Activated CD4-positive, alpha-beta T cell treated with anti-CD3 and anti-CD28 coated beads, Interleukin-10, Interleukin-2, amounts not matched to agents 100 ng/mL and 50 ng/mL, durations not matched to agents 16 hours and 8 hours (primary cell): ENCODE measurements at regions not wholly inside any gene's neighbourhood (a gene's known extent, or its start where the extent isn't known, plus 50 kb on each side); places are given as distances from the start of the nearest gene placed in this dataset.

Experiments used
- DNase-seq: peaks from one replicate; pipeline ENCODE4 v3.0.0-alpha.2; 2020

DNA sequence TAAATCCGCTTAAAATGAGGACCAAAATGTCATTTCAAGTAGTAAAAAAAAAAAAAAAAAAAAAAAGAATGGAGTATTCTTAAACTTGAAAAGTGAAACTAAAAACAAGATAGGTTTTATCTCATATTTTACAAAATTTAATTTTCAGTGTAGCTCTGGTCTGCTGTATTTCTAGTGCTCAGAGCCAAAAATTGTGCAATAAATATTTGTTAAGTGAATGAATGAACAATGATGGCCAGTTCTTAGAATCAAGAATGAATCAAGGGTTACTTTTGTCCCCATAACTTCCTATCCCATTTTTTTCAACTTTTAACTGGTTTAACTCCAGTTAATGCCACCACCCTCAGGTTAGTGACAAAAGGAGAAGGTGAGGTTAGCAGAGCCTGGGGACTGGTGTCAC is 214.4 kb downstream of the ABHD5 start:
- DNase-seq = no peak

DNA sequence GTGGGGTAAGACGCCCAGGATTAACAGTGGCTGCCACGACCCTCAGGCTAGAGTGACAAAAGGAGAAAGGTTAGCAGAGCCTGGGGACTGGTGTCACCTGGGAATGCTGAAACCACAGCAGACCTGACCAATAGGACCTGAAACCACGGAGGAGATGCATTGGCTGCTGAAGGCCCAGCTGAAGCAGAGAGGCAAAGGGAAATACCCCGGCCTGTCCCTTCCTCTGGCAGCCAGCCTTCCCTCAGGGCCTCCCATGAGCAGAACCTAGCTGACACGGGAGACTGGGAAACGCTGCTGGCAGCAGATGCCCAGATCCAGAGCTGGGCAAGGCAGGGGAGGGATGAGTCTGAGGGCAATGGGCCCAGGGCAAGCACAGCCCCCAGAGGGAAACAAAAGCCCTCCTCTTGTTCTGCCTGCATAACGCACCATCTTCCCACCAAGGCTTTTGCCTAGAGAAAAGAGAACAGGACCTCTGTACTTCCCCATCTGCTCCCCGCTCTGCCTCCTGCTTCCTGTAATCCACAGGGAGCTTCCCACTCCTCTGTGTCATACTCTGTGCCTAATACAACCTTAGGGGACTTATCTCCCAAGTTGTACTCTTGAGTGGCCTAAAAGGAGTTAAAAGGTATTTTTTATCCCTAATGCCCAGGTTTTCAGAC is 216.2 kb downstream of the ABHD5 start:
- no peak for DNase-seq

GRCh38 chr3:43907508-43907858 is 216.7 kb downstream of the ABHD5 start:
- DNase-seq = no peak

DNA sequence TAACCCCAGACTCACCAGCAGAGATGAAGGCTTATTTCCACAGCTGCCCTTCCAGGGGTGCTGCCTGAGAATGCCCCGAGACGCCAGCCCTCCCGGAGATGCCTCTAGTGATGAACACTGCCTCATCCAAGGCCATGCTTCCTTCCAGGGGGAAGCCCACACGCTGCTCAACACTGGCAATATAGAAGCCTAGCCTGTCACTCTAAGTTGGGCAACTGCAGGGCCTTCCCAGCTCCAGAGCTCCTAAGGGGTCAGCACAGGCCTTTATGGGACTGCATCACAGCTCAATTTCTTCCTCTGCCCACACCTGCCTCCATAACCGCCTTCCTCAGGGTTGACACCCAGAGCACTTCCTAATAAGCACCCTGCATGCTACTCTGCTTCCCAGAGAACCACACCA is 217.7 kb downstream of the ABHD5 start:
- DNase-seq = no peak

DNA sequence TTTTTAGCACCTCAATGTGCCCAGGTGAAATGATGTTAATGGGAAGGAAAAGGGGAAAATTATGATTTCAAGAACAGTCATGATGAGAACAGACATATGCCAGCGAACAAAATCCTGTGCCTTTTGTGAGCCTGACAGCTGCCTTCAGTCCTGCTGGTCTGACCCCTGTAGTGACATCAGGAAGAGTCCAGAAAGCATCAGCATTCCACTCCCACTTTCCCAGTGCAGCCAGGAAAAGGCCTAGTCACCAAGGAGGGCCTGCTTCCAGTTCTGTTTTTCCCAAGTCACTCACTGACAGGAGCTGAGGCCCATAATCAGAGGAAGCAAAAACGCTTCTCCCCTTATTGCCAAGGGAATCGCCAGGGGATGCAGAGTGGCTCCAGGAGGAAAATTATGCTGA is 218.4 kb downstream of the ABHD5 start:
- DNase-seq = no peak

GRCh38 chr3:43910750-43911149 is 220.0 kb downstream of the ABHD5 start:
- no peak for DNase-seq

GRCh38 chr3:43913036-43913948 is 222.6 kb downstream of the ABHD5 start:
- DNase-seq = no peak

DNA sequence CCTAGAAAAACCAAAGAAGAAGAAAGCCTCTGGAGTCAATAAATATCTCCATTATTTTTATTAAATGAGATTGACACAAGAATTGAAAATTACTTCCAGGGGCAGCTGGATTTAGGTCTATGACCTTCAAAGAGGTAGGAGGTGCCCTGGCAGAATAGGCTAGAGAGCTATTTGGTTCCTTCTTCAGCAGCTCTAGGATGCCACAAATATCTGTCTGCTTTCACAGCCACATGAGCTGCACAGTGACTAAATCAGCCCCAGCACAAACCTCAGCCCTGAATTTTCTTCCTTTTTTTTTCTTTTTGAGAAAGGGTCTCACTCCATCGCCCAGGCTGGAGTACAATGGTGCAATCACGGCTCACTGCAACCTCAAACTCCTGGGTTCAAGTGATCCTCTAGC is 223.5 kb downstream of the ABHD5 start:
- DNase-seq = no peak

- DNase-seq = no peak
Observed at GRCh38 chr3:43915546-43915945, 224.8 kb downstream of the ABHD5 start.

GRCh38 chr3:43917361-43917760 is 226.6 kb downstream of the ABHD5 start:
- no peak for DNase-seq

GRCh38 chr3:43919029-43919428 is 228.3 kb downstream of the ABHD5 start:
- no peak for DNase-seq

- DNase-seq = no peak
Observed at GRCh38 chr3:43921056-43921648, 230.4 kb downstream of the ABHD5 start.

DNA sequence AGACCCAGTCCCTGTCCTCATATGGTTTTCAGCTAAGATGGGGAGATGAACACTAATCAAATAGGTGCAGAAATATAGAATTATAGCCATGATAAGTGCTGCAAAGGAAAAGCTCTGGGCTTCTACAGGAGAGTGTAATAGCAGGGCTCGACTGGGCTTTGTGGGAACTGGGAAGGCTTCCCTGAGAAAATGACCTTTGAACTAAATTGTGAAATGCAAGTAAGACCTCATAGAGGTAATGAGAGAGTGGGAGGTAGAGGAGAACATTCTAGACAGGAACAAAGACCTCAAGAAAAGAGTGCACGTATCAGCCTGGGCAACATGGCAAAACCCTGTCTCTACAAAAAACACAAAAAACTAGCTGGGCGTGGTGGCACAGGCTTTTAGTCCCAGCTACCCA is 231.6 kb downstream of the ABHD5 start:
- DNase-seq = no peak

- no peak for DNase-seq
Observed at GRCh38 chr3:43923104-43923882, 232.6 kb downstream of the ABHD5 start.

DNA sequence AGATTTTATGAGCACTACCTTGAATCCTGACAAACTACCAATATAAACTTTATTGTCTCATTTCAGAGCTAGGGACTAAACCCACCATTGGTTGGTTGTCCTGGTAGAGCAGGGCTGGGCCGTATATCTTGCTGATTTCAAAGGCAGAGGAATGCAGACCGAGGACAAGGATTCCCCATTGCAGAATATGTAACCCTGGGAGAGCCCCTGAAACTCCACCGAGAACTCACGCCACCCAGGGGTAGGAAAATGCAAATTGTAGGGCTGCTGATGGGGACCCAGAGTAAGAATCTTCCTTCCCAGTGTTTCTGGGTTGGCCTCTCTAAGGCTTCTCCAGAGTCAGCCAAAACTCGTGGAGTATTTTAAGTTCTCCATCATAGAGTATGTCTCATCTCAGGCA is 235.3 kb downstream of the ABHD5 start:
- DNase-seq = no peak

DNA sequence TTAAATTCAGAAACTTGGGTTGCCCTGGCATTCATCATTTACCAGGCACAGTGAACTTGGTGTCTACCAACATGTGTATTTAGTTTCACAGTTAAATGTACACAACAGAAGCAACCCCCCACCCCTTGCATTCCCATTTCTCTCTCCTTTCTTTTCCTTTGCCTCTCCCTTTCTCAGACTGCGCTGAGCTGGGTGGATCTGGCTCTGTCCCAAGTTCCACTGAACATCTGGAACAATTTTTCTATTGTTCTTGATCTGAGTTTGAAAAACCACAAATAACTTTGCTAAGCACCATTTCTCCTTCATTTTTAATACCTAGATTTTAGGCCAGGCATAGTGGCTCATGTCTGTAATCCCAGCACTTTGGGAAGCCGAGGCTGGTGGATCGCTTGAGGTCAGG is 242.2 kb downstream of the ABHD5 start:
- no peak for DNase-seq

GRCh38 chr3:43948013-43948412 is 257.3 kb downstream of the ABHD5 start:
- DNase-seq = no peak

DNA sequence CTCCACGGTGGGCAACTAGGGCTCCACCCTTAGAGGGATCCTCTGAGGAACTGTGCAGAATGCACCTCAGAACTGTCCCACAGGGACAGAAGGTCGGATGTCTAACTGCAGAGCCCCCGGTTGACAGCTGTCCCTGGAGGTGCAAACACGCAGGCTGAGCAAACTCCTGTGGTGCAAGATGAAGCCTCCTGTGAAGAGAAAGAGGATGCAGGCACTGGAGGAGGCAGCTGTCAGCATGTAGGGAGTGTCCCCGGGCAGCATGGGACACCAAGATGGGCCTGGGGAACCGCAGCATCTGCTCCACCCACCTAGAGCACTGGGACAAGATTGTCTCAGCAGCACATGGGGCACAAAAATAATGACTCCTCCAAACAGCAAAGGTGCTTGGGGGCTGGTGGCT is 258.9 kb downstream of the ABHD5 start:
- no peak for DNase-seq

DNA sequence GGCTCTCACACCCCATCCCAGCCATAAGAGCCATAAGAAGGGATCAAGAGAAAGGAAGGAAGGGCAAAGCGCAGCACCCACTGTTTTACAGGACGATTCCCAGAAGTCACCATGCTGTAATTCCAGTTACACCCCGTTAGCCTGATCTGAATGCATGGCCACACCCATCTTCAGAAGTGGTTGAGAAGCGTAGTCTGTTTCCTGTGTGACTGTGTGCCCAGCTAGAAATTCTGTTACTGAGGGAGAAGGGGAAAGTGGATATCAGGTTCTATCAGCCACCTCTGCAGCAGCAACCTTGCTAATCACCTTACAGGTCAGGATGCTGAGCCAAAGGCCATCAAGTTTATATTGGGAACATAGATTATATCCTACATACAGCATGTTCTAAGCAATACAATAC is 260.0 kb downstream of the ABHD5 start:
- DNase-seq = no peak

- DNase-seq = no peak
Observed at GRCh38 chr3:43951813-43952212, 261.1 kb downstream of the ABHD5 start.

DNA sequence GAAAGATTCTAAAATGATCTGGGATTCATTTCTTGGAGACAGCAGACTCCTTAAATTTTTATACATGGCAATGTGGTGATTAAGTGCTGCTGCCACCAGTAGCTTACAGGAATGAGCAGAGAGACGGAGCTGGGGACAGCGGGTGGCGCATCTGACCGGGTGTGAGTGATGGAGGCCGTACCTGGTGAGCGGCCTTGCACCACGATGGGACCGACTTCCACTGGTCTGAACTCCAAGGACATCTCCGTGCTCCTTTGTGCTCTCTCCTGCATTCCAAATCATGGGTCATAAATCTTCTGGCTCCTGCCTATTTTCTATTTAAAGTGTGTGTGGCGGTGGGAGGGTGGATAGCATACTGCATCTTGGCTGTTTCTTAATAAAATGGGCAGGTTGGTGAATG is 262.6 kb downstream of the ABHD5 start:
- no peak for DNase-seq

- no peak for DNase-seq
Observed at GRCh38 chr3:43953814-43954692, 263.3 kb downstream of the ABHD5 start.
